ACC112 (cell line): ENCODE measurements at regions not wholly inside any gene's neighbourhood (a gene's known extent, or its start where the extent isn't known, plus 50 kb on each side); places are given as distances from the start of the nearest gene placed in this dataset.

Experiments used
- H2AFZ ChIP-seq: fragments of 200-600 bp; sonication (generic); one replicate; pipeline ENCODE4 v1.6.0; 2017; ENCODE audit warnings: antibody characterized with exemption, low read length; ENCODE audit not compliant: unreplicated experiment
- H3K27ac ChIP-seq: fragments of 200-600 bp; sonication (generic); 2 replicates; pipeline ENCODE4 v1.5.1; 2014; ENCODE audit warnings: low read depth, mild to moderate bottlenecking, antibody characterized with exemption, low read length, moderate library complexity
- H3K27me3 ChIP-seq: fragments of 200-600 bp; sonication (generic); 2 replicates; pipeline ENCODE4 v1.6.1; 2014; ENCODE audit warnings: mild to moderate bottlenecking, antibody characterized with exemption, low read length, moderate library complexity, mixed read lengths; ENCODE audit not compliant: insufficient read depth
- H3K36me3 ChIP-seq: fragments of 200-600 bp; sonication (generic); 2 replicates; pipeline ENCODE4 v1.6.1; 2016; ENCODE audit warnings: mild to moderate bottlenecking, antibody characterized with exemption, low read length, moderate library complexity, mixed read lengths; ENCODE audit not compliant: insufficient read depth
- H3K4me1 ChIP-seq: fragments of 200-600 bp; sonication (generic); one replicate; pipeline ENCODE4 v1.6.1; 2016; ENCODE audit warnings: low read length, mixed read lengths; ENCODE audit not compliant: insufficient read depth, unreplicated experiment, control insufficient read depth
- H3K4me3 ChIP-seq: fragments of 200-600 bp; sonication (generic); 2 replicates; pipeline ENCODE4 v1.5.1; 2014; ENCODE audit warnings: mild to moderate bottlenecking, low read depth, low read length
- H3K79me2 ChIP-seq: fragments of 200-600 bp; sonication (generic); one replicate; pipeline ENCODE4 v1.6.0; 2016; ENCODE audit warnings: low read length; ENCODE audit not compliant: control insufficient read depth, unreplicated experiment, insufficient read depth

GRCh38 chr15:70194266-70194665 is 96.5 kb upstream of the TLE3 start:
- Histone ChIP-seq H3K79me2 (no peaks in the 10 kb centered on the region), H3K4me1 (peaks cover 14% of the 10 kb centered on the region), H3K27me3 (no peaks in the 10 kb centered on the region), H3K36me3 (no peaks in the 10 kb centered on the region), H3K27ac (no peak overlapping the region), H3K4me3 (no peak overlapping the region), H2AFZ (no peak overlapping the region)

GRCh38 chr15:70193734-70194133 is 96.0 kb upstream of the TLE3 start:
- no peaks in the 10 kb centered on the region for H3K36me3 ChIP-seq
- H3K79me2 ChIP-seq = no peaks in the 10 kb centered on the region
- H2AFZ ChIP-seq = no peak overlapping the region
- no peak overlapping the region for H3K27ac ChIP-seq
- no peak overlapping the region for H3K4me3 ChIP-seq
- peaks cover 14% of the 10 kb centered on the region for H3K4me1 ChIP-seq
- no peaks in the 10 kb centered on the region for H3K27me3 ChIP-seq

GRCh38 chr15:70192490-70192889 is 94.8 kb upstream of the TLE3 start:
- H3K27me3 ChIP-seq = no peaks in the 10 kb centered on the region
- peaks cover 14% of the 10 kb centered on the region for H3K4me1 ChIP-seq
- no peak overlapping the region for H3K27ac ChIP-seq
- no peaks in the 10 kb centered on the region for H3K79me2 ChIP-seq
- H2AFZ ChIP-seq = no peak overlapping the region
- H3K4me3 ChIP-seq = no peak overlapping the region
- H3K36me3 ChIP-seq = no peaks in the 10 kb centered on the region

GRCh38 chr15:70192041-70192440 is 94.3 kb upstream of the TLE3 start:
- no peaks in the 10 kb centered on the region for H3K27me3 ChIP-seq

GRCh38 chr15:70190965-70191364 is 93.2 kb upstream of the TLE3 start:
- H3K4me1 ChIP-seq = peaks cover 7% of the 10 kb centered on the region
- no peaks in the 10 kb centered on the region for H3K36me3 ChIP-seq
- H2AFZ ChIP-seq = no peak overlapping the region
- no peaks in the 10 kb centered on the region for H3K79me2 ChIP-seq
- no peak overlapping the region for H3K27ac ChIP-seq
- no peak overlapping the region for H3K4me3 ChIP-seq
- no peaks in the 10 kb centered on the region for H3K27me3 ChIP-seq

More at GRCh38 chr15:70192041-70192440, 94.3 kb upstream of the TLE3 start:
- H3K4me3 ChIP-seq = no peak overlapping the region
- H2AFZ ChIP-seq = no peak overlapping the region
- H3K36me3 ChIP-seq = no peaks in the 10 kb centered on the region
- no peak overlapping the region for H3K27ac ChIP-seq
- H3K79me2 ChIP-seq = no peaks in the 10 kb centered on the region
- H3K4me1 ChIP-seq = peaks cover 14% of the 10 kb centered on the region

- no peaks in the 10 kb centered on the region for H3K27me3 ChIP-seq
- no peaks in the 10 kb centered on the region for H3K79me2 ChIP-seq
- H3K4me3 ChIP-seq = no peak overlapping the region
Observed at GRCh38 chr15:70189826-70190695, 92.3 kb upstream of the TLE3 start.

GRCh38 chr15:70188286-70188685 is 90.6 kb upstream of the TLE3 start:
- H3K79me2 ChIP-seq = no peaks in the 10 kb centered on the region
- no peaks in the 10 kb centered on the region for H3K27me3 ChIP-seq
- no peaks in the 10 kb centered on the region for H3K36me3 ChIP-seq

More at GRCh38 chr15:70189826-70190695, 92.3 kb upstream of the TLE3 start:
- H3K4me1 ChIP-seq = no peaks in the 10 kb centered on the region
- H2AFZ ChIP-seq = no peak overlapping the region
- H3K36me3 ChIP-seq = no peaks in the 10 kb centered on the region
- H3K27ac ChIP-seq = no peak overlapping the region

GRCh38 chr15:70187331-70187730 is 89.6 kb upstream of the TLE3 start:
- Histone ChIP-seq H3K4me1 (no peaks in the 10 kb centered on the region), H3K36me3 (no peaks in the 10 kb centered on the region), H2AFZ (no peak overlapping the region)

More at GRCh38 chr15:70188286-70188685, 90.6 kb upstream of the TLE3 start:
- Histone ChIP-seq H3K27ac (no peak overlapping the region), H3K4me1 (no peaks in the 10 kb centered on the region), H3K4me3 (no peak overlapping the region), H2AFZ (no peak overlapping the region)

GRCh38 chr15:70186152-70186551 is 88.4 kb upstream of the TLE3 start:
- no peak overlapping the region for H3K4me3 ChIP-seq
- H3K4me1 ChIP-seq = peaks cover under 1% of the 10 kb centered on the region
- H3K27ac ChIP-seq = no peak overlapping the region
- H3K36me3 ChIP-seq = no peaks in the 10 kb centered on the region
- H3K79me2 ChIP-seq = no peaks in the 10 kb centered on the region
- H3K27me3 ChIP-seq = no peaks in the 10 kb centered on the region
- no peak overlapping the region for H2AFZ ChIP-seq

More at GRCh38 chr15:70187331-70187730, 89.6 kb upstream of the TLE3 start:
- H3K27ac ChIP-seq = no peak overlapping the region
- no peaks in the 10 kb centered on the region for H3K79me2 ChIP-seq
- no peak overlapping the region for H3K4me3 ChIP-seq
- H3K27me3 ChIP-seq = no peaks in the 10 kb centered on the region

GRCh38 chr15:70185251-70185711 is 87.6 kb upstream of the TLE3 start:
- Histone ChIP-seq H3K4me3 (no peak overlapping the region), H3K27me3 (no peaks in the 10 kb centered on the region), H3K4me1 (peaks cover 7% of the 10 kb centered on the region), H2AFZ (no peak overlapping the region), H3K27ac (no peak overlapping the region), H3K36me3 (no peaks in the 10 kb centered on the region), H3K79me2 (no peaks in the 10 kb centered on the region)
